ENCODE measurements at regions not wholly inside any gene's neighbourhood (a gene's known extent, or its start where the extent isn't known, plus 50 kb on each side); places are given as distances from the start of the nearest gene placed in this dataset.

DNA sequence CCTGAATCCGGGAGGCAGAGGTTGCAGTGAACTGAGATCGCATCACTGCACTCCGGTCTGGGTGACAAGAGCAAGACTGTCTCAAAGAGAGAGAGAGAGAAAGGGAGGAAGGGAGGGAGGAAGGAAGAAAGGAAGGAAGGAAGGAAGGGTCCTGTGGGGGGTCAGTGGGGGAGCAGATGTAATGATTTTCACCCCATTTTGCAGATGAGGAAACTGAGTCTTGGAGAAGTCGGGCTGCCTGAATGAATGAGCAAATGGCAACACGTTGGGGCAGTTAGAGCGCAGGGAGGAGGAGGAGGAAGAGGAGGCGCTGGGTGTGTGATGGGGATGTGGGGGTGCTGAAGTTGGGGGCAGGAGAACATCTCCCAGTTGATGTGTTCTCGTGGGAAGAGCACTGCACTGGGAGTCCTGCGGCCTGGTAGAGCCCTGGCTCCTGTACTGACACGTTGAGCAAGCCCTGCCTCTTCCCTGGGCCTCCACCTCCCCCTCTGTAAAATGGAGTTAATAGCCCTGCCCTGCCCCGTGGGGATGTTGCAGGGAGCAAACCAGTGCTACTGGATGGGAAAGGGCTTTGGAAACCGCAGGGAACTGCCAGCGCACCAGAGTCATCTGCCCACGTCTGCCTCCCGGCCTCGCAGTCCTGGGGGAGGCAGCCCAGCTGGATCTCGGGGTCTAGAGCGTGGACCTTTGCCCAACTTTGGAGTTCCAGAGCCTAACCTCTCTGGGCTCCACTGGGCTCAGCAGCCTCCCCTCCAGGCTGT is 103.2 kb upstream of the CASZ1 start:
- H3K4me2 ChIP-seq = no peak overlapping the region
- no peak overlapping the region for H2AFZ ChIP-seq
- peak; percentile 1 for DNase-seq (ENCODE audit: low spot score)
- 79% methylated on average over 18 of the region's 18 CpGs for WGBS (ENCODE audit: low lambda C conversion rate, missing lambda C conversion rate)
- no peaks in the 10 kb centered on the region for H4K20me1 ChIP-seq (ENCODE audit: insufficient read depth, poor library complexity, severe bottlenecking)
- TF ChIP-seq, protein P1, sequence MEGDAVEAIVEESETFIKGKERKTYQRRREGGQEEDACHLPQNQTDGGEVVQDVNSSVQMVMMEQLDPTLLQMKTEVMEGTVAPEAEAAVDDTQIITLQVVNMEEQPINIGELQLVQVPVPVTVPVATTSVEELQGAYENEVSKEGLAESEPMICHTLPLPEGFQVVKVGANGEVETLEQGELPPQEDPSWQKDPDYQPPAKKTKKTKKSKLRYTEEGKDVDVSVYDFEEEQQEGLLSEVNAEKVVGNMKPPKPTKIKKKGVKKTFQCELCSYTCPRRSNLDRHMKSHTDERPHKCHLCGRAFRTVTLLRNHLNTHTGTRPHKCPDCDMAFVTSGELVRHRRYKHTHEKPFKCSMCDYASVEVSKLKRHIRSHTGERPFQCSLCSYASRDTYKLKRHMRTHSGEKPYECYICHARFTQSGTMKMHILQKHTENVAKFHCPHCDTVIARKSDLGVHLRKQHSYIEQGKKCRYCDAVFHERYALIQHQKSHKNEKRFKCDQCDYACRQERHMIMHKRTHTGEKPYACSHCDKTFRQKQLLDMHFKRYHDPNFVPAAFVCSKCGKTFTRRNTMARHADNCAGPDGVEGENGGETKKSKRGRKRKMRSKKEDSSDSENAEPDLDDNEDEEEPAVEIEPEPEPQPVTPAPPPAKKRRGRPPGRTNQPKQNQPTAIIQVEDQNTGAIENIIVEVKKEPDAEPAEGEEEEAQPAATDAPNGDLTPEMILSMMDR (IDR thresholded peaks at IDR 0.05; ENCODE audit: poor library complexity) = no peak
- no peak for TF ChIP-seq EZH2 (IDR thresholded peaks at IDR 0.05; ENCODE audit: borderline replicate concordance)
- H3K79me2 ChIP-seq = no peaks in the 10 kb centered on the region
- no peak overlapping the region for H3K4me3 ChIP-seq
- H3K9me2 ChIP-seq (replicated peaks; ENCODE audit: insufficient read depth) = no peaks in the 10 kb centered on the region
- no peaks in the 10 kb centered on the region for H3K9me3 ChIP-seq (ENCODE audit: low read depth)
- H3K36me3 ChIP-seq (replicated peaks; ENCODE audit: insufficient read depth, low read depth) = no peaks in the 10 kb centered on the region
- no peaks in the 10 kb centered on the region for H3K27me3 ChIP-seq
- H3K27ac ChIP-seq = no peak overlapping the region
- peaks cover 18% of the 10 kb centered on the region for H3K4me1 ChIP-seq (ENCODE audit: insufficient read depth)

DNA sequence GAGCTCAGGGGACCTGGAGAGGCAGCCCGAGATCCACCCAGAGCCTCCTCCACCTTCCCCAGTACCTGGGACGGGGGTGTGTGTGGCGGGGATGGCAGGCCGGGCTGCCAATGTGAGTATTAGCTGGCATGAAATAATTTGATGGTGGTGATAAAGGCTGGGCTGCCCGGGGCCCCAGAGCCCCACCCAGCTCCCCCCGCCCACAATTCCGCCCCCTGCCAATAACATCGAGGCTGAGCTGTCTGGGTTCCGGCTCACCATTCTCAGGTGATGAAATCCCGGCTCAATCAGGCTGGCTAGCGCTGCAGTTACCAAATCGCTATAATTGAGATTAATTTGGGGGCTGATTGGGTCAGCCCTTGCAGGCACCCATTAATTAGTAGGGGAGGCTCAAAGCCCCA is 103.8 kb upstream of the CASZ1 start:
- H3K27ac ChIP-seq = no peak overlapping the region
- TF ChIP-seq EZH2phosphoT487 (IDR thresholded peaks at IDR 0.05; ENCODE audit: low read depth, severe bottlenecking, unreplicated experiment) (no peak), EZH2 (IDR thresholded peaks at IDR 0.05; ENCODE audit: borderline replicate concordance) (no peak)
- TF ChIP-seq, protein P1 (IDR thresholded peaks at IDR 0.05; ENCODE audit: poor library complexity) = no peak
- H3K4me2 ChIP-seq = peak overlapping the region; percentile 70
- H3K36me3 ChIP-seq (replicated peaks; ENCODE audit: insufficient read depth, low read depth) = no peaks in the 10 kb centered on the region
- no peak overlapping the region for H2AFZ ChIP-seq
- H4K20me1 ChIP-seq (ENCODE audit: insufficient read depth, poor library complexity, severe bottlenecking) = no peaks in the 10 kb centered on the region
- H3K4me3 ChIP-seq = no peak overlapping the region
- H3K9me3 ChIP-seq (ENCODE audit: low read depth) = no peaks in the 10 kb centered on the region
- DNase-seq (ENCODE audit: low spot score) = no peak
- H3K9me2 ChIP-seq (replicated peaks; ENCODE audit: insufficient read depth) = no peaks in the 10 kb centered on the region
- H3K4me1 ChIP-seq (ENCODE audit: insufficient read depth) = peaks cover 18% of the 10 kb centered on the region
- 72% methylated on average over 11 of the region's 12 CpGs for WGBS (ENCODE audit: low lambda C conversion rate, missing lambda C conversion rate)
- H3K27me3 ChIP-seq = no peaks in the 10 kb centered on the region
- no peaks in the 10 kb centered on the region for H3K79me2 ChIP-seq

DNA sequence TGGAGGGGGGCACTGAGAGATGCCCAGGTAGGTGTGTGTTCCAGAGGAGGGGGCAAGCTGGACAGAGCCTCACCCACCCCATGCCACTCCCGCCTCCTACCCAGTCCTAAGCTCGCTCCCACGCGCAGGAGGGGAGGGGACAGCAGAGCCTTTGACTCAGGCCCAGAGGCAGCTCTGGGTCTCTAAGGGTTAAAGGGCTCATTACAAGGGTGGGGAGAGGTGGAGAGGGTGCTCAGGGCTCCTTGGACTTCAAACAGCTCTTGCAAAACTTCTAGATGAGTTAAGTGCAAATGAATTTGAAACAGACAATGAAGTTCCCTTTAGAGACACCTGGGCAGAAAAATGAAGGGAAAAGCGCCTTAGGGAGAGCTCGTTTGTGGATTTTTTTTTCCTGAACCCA is 104.2 kb upstream of the CASZ1 start:
- peak overlapping the region; percentile 93 for H3K27ac ChIP-seq
- no peaks in the 10 kb centered on the region for H3K9me2 ChIP-seq (replicated peaks; ENCODE audit: insufficient read depth)
- peak overlapping the region; percentile 70 for H3K4me2 ChIP-seq
- H3K4me1 ChIP-seq (ENCODE audit: insufficient read depth) = peaks cover 18% of the 10 kb centered on the region
- no peaks in the 10 kb centered on the region for H4K20me1 ChIP-seq (ENCODE audit: insufficient read depth, poor library complexity, severe bottlenecking)
- no peak overlapping the region for H3K4me3 ChIP-seq
- H3K9me3 ChIP-seq (ENCODE audit: low read depth) = no peaks in the 10 kb centered on the region
- no peaks in the 10 kb centered on the region for H3K79me2 ChIP-seq
- peak; percentile 60 for DNase-seq (ENCODE audit: low spot score)
- WGBS (ENCODE audit: low lambda C conversion rate, missing lambda C conversion rate) = 61% methylated on average over 6 of the region's 6 CpGs
- H3K27me3 ChIP-seq = no peaks in the 10 kb centered on the region
- H2AFZ ChIP-seq = no peak overlapping the region
- no peaks in the 10 kb centered on the region for H3K36me3 ChIP-seq (replicated peaks; ENCODE audit: insufficient read depth, low read depth)
- TF ChIP-seq, protein P1 (IDR thresholded peaks at IDR 0.05; ENCODE audit: poor library complexity) = no peak
- no peak for TF ChIP-seq EZH2 (IDR thresholded peaks at IDR 0.05; ENCODE audit: borderline replicate concordance)
- no peak for TF ChIP-seq EZH2phosphoT487 (IDR thresholded peaks at IDR 0.05; ENCODE audit: low read depth, severe bottlenecking, unreplicated experiment)
